GM12878 (cell line): ENCODE measurements at regions not wholly inside any gene's neighbourhood (a gene's known extent, or its start where the extent isn't known, plus 50 kb on each side); places are given as distances from the start of the nearest gene placed in this dataset.

Source experiments
- ATAC-seq: fragments of 200-7000 bp; cut with Tn5 transposase; 3 replicates; pipeline ENCODE4 v1.9.1; 2020; ENCODE audit warnings: mild to moderate bottlenecking, moderate library complexity
- BruUV-seq: library from RNA; stranded (reverse); fragments of 400-500 nt; replicated peaks from 2 replicates; lab custom pipeline; 2021; lab: Mats Ljungman, UMichigan
- CTCF ChIA-PET: fragments of 300-600 bp; sonication (Branson Sonifier 250); formaldehyde crosslinking; extraction: SDS; loops from one replicate; lab custom pipeline; 2021; ENCODE audit warnings: inconsistent platforms; lab: Yijun Ruan, JAX
- POLR2A ChIA-PET: fragments of 350-600 bp; formaldehyde crosslinking; extraction: SDS; loops from one replicate; lab custom pipeline; 2021; ENCODE audit warnings: inconsistent platforms; lab: Charles Lee
- RAD21 ChIA-PET: fragments of 300-600 bp; sonication (Branson Sonifier 250); formaldehyde crosslinking; loops from one replicate; lab custom pipeline; 2023; ENCODE audit warnings: antibody characterized with exemption; ENCODE audit not compliant: unreplicated experiment; lab: Charles Lee
- SMC1A ChIA-PET: fragments of 300-600 bp; sonication (Branson Sonifier 250); formaldehyde crosslinking; loops from one replicate; lab custom pipeline; 2023; ENCODE audit not compliant: unreplicated experiment, uncharacterized antibody; lab: Charles Lee
- DNase-seq: peaks from one replicate; pipeline ENCODE4 v3.0.0-alpha.2; 2011; ENCODE audit warnings: low read depth, low spot score
- FAIRE-seq: peaks from 3 replicates; lab custom pipeline; 2011; peaks lifted over from hg19 to GRCh38; lab: Jason Lieb, UNC
- H2AFZ ChIP-seq: 2 replicates; pipeline ENCODE4 v1.6.0; 2011; ENCODE audit warnings: low read depth, low read length, control low read depth; ENCODE audit not compliant: control insufficient read depth
- H3K27ac ChIP-seq: 2 replicates; pipeline ENCODE4 v1.5.1; 2011; ENCODE audit warnings: control low read depth; ENCODE audit not compliant: control insufficient read depth, insufficient read depth
- H3K27me3 ChIP-seq, 2 experiments: replicated peaks in 1 of 2; 2 replicates each; pipeline versions ENCODE4 v1.6.0 to v1.6.1; 2011; ENCODE audit warnings: low read length in 1 of 2; ENCODE audit not compliant: control insufficient read depth in 2 of 2, insufficient read depth in 2 of 2
- H3K36me3 ChIP-seq, 2 experiments: 2 replicates each; pipeline ENCODE4 v1.5.1; 2011; ENCODE audit warnings: low read length in 1 of 2; ENCODE audit not compliant: control insufficient read depth in 2 of 2, insufficient read depth in 2 of 2
- H3K4me1 ChIP-seq: 2 replicates; pipeline ENCODE4 v1.6.1; 2011; ENCODE audit warnings: mild to moderate bottlenecking, low read length, moderate library complexity, mixed read lengths; ENCODE audit not compliant: control insufficient read depth, insufficient read depth
- H3K4me2 ChIP-seq: 2 replicates; pipeline ENCODE4 v1.6.0; 2011; ENCODE audit warnings: control low read depth; ENCODE audit not compliant: control insufficient read depth, insufficient read depth
- H3K4me3 ChIP-seq: fragments of 200-600 bp; sonication (generic); 2 replicates; pipeline ENCODE4 v1.5.1; 2016
- H3K79me2 ChIP-seq: 2 replicates; pipeline ENCODE4 v1.6.0; 2011; ENCODE audit warnings: low read length; ENCODE audit not compliant: control insufficient read depth, insufficient read depth
- H3K9ac ChIP-seq: 2 replicates; pipeline ENCODE4 v1.8.0; 2011; ENCODE audit warnings: low read length, control low read depth, mixed read lengths; ENCODE audit not compliant: control insufficient read depth, insufficient read depth
- H3K9me3 ChIP-seq: replicated peaks from 3 replicates; pipeline ENCODE4 v1.5.1; 2011; ENCODE audit warnings: mild to moderate bottlenecking, low read length; ENCODE audit not compliant: control insufficient read depth, insufficient read depth
- H4K20me1 ChIP-seq: 2 replicates; pipeline ENCODE4 v1.6.0; 2011; ENCODE audit not compliant: control insufficient read depth, insufficient read depth
- ATF2 ChIP-seq: IDR thresholded peaks from 2 replicates; pipeline ENCODE4 v1.6.1; 2012; ENCODE audit warnings: low read length, inconsistent platforms
- EP300 ChIP-seq, 2 experiments: fragments of 150-350 bp in 1 of 2; IDR thresholded peaks; 2 replicates each; pipeline ENCODE4 v1.6.1; 2011 to 2012; ENCODE audit warnings: low read depth in 2 of 2, low read length in 2 of 2, borderline replicate concordance in 1 of 2, improper control_type of control experiment in 1 of 2, inconsistent platforms in 1 of 2; ENCODE audit not compliant: control insufficient read depth in 1 of 2
- HDAC6 ChIP-seq: fragments of 200-600 bp; sonication (generic); IDR thresholded peaks from one replicate; pipeline ENCODE4 v1.8.0; 2017; ENCODE audit warnings: antibody characterized with exemption; ENCODE audit not compliant: unreplicated experiment
- JUND ChIP-seq: IDR thresholded peaks from 2 replicates; pipeline ENCODE4 v1.6.1; 2012; ENCODE audit warnings: low read depth, mild to moderate bottlenecking, low read length, improper control_type of control experiment, moderate library complexity
- LARP7 ChIP-seq: fragments of 450-650 bp; IDR thresholded peaks from 2 replicates; pipeline ENCODE4 v1.6.1; 2017; ENCODE audit warnings: mild to moderate bottlenecking
- MTA3 ChIP-seq: IDR thresholded peaks from 2 replicates; pipeline ENCODE4 v1.6.1; 2012; ENCODE audit warnings: low read length, inconsistent platforms, borderline replicate concordance
- MXI1 ChIP-seq: fragments of 150-350 bp; IDR thresholded peaks from 2 replicates; pipeline ENCODE4 v1.6.1; 2011; ENCODE audit warnings: low read depth, mild to moderate bottlenecking, inconsistent platforms, low read length, improper control_type of control experiment
- NBN ChIP-seq: fragments of 450-650 bp; IDR thresholded peaks from 2 replicates; pipeline ENCODE4 v1.6.1; 2016
- NFXL1 ChIP-seq: fragments of 450-650 bp; IDR thresholded peaks from 2 replicates; pipeline ENCODE4 v1.6.1; 2017; ENCODE audit warnings: antibody characterized with exemption, mild to moderate bottlenecking, borderline replicate concordance
- NKRF ChIP-seq: fragments of 450-650 bp; conservative IDR thresholded peaks from 2 replicates; pipeline ENCODE4 v1.6.1; 2017; ENCODE audit warnings: mild to moderate bottlenecking, moderate library complexity
- SUZ12 ChIP-seq: fragments of 200-600 bp; sonication (generic); IDR thresholded peaks from one replicate; pipeline ENCODE4 v1.6.1; 2018; ENCODE audit warnings: antibody characterized with exemption, mild to moderate bottlenecking; ENCODE audit not compliant: unreplicated experiment
- TAF1 ChIP-seq: IDR thresholded peaks from 2 replicates; pipeline ENCODE4 v1.6.1; 2011; ENCODE audit warnings: mild to moderate bottlenecking, low read depth, low read length, borderline replicate concordance
- WGBS: methylation state at CpG from one replicate; pipeline ENCODE4 v1.1.6; 2016; ENCODE audit warnings: low lambda C conversion rate; ENCODE audit not compliant: insufficient replicate concordance, insufficient coverage; ENCODE audit errors: missing lambda C conversion rate; 5-methylcytosine and 5-hydroxymethylcytosine counted together
- in situ Hi-C: fragments of 300-500 bp; cut with MboI; formaldehyde crosslinking; loops from 9 replicates; pipeline ENCODE4 v1.14.3; 2018; ENCODE audit warnings: mixed read lengths
- intact Hi-C: fragments of 100-400 bp; cut with micrococcal nuclease; formaldehyde crosslinking; loops from one replicate; pipeline ENCODE4 v1.14.2; 2022; ENCODE audit not compliant: unreplicated experiment
- TF ChIP-seq, protein P1 (sequence below): fragments of 450-650 bp; IDR thresholded peaks from 2 replicates; pipeline ENCODE4 v1.6.1; 2017; ENCODE audit warnings: mild to moderate bottlenecking, moderate library complexity
- TF ChIP-seq, protein P2 (sequence below): fragments of 450-650 bp; IDR thresholded peaks from 2 replicates; pipeline ENCODE4 v1.6.1; 2017; ENCODE audit warnings: low read depth, mild to moderate bottlenecking, moderate library complexity

DNA sequence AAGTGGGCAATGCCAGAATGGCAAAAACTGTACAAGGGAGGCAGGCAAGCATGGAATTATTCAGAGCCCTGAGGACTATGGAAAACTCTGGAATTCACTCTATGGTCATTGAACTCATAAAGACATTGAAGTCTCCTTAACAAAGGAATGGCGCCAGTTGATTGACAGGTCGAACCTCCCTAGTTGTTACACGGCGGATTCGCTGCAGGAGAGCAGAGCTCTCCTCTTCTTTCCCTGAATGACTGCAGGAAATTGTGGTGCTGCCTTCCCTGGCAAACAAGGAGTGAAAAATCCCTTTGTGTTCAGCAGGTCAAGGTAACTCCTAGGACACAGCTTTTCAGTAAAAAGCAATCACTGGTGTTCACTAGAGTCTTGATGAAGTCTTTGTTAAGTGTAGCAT is 732.8 kb upstream of the FRG1 start (continued):
- TF ChIP-seq, protein P1, sequence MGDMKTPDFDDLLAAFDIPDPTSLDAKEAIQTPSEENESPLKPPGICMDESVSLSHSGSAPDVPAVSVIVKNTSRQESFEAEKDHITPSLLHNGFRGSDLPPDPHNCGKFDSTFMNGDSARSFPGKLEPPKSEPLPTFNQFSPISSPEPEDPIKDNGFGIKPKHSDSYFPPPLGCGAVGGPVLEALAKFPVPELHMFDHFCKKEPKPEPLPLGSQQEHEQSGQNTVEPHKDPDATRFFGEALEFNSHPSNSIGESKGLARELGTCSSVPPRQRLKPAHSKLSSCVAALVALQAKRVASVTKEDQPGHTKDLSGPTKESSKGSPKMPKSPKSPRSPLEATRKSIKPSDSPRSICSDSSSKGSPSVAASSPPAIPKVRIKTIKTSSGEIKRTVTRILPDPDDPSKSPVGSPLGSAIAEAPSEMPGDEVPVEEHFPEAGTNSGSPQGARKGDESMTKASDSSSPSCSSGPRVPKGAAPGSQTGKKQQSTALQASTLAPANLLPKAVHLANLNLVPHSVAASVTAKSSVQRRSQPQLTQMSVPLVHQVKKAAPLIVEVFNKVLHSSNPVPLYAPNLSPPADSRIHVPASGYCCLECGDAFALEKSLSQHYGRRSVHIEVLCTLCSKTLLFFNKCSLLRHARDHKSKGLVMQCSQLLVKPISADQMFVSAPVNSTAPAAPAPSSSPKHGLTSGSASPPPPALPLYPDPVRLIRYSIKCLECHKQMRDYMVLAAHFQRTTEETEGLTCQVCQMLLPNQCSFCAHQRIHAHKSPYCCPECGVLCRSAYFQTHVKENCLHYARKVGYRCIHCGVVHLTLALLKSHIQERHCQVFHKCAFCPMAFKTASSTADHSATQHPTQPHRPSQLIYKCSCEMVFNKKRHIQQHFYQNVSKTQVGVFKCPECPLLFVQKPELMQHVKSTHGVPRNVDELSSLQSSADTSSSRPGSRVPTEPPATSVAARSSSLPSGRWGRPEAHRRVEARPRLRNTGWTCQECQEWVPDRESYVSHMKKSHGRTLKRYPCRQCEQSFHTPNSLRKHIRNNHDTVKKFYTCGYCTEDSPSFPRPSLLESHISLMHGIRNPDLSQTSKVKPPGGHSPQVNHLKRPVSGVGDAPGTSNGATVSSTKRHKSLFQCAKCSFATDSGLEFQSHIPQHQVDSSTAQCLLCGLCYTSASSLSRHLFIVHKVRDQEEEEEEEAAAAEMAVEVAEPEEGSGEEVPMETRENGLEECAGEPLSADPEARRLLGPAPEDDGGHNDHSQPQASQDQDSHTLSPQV, result no peak
- no peak for TF ChIP-seq LARP7

- ATAC-seq, result no peak
- BruUV-seq, result no TSS peak
- TF ChIP-seq NFXL1, result no peak
- TF ChIP-seq NBN, result no peak
- TF ChIP-seq, protein P2, sequence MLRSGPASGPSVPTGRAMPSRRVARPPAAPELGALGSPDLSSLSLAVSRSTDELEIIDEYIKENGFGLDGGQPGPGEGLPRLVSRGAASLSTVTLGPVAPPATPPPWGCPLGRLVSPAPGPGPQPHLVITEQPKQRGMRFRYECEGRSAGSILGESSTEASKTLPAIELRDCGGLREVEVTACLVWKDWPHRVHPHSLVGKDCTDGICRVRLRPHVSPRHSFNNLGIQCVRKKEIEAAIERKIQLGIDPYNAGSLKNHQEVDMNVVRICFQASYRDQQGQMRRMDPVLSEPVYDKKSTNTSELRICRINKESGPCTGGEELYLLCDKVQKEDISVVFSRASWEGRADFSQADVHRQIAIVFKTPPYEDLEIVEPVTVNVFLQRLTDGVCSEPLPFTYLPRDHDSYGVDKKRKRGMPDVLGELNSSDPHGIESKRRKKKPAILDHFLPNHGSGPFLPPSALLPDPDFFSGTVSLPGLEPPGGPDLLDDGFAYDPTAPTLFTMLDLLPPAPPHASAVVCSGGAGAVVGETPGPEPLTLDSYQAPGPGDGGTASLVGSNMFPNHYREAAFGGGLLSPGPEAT, result no peak
- no peak for TF ChIP-seq NKRF
- TF ChIP-seq MXI1, result no peak
- no peak for TF ChIP-seq EP300 (IDR thresholded peaks at IDR 0.05; ENCODE audit: borderline replicate concordance in 1 of 2, control insufficient read depth in 1 of 2, low read depth in 2 of 2, low read length in 2 of 2)
- TF ChIP-seq MTA3, result no peak
- no peak for TF ChIP-seq HDAC6
- TF ChIP-seq SUZ12, result no peak
- no peak for TF ChIP-seq JUND
- no peak for TF ChIP-seq ATF2
- no peak for TF ChIP-seq TAF1
These were observed 725.1 kb upstream of the FRG1 start for GRCh38 chr4:189215574-189215973.

More at GRCh38 chr4:189215574-189215973, 725.1 kb upstream of the FRG1 start:
- H3K9me3 ChIP-seq, result no peaks in the 10 kb centered on the region
- intact Hi-C loops, result no loop called here
- DNase-seq (no peak), FAIRE-seq (no peak)
- WGBS, result 15% methylated on average over 3 of the region's 3 CpGs
- H3K4me2 ChIP-seq, result no peak overlapping the region
- ChIA-PET SMC1A (no interaction called here), RAD21 (no interaction called here), CTCF (interaction anchor here (0.9 kb wide), 1 partner anchor 11 kb away, joined by 4 read pairs; no protein-coding TSS in a partner anchor), POLR2A (no interaction called here)
- no peak overlapping the region for H3K27ac ChIP-seq
- no peak overlapping the region for H3K9ac ChIP-seq
- in situ Hi-C loops, result no loop called here
- no peaks in the 10 kb centered on the region for H3K4me1 ChIP-seq
- H3K79me2 ChIP-seq, result no peaks in the 10 kb centered on the region
- no peak overlapping the region for H3K4me3 ChIP-seq
- no peaks in the 10 kb centered on the region for H3K36me3 ChIP-seq
- no peaks in the 10 kb centered on the region for H3K27me3 ChIP-seq
- no peaks in the 10 kb centered on the region for H4K20me1 ChIP-seq
- H2AFZ ChIP-seq, result no peak overlapping the region
